DMS79 treated with DMSO at 0.1 percent for 48 hours (cell line): ENCODE measurements at regions not wholly inside any gene's neighbourhood (a gene's known extent, or its start where the extent isn't known, plus 50 kb on each side); places are given as distances from the start of the nearest gene placed in this dataset.

Experiments used
- DNase-seq: peaks from one replicate; lab custom pipeline; 2025; lab: John Stamatoyannopoulos, UW

DNA sequence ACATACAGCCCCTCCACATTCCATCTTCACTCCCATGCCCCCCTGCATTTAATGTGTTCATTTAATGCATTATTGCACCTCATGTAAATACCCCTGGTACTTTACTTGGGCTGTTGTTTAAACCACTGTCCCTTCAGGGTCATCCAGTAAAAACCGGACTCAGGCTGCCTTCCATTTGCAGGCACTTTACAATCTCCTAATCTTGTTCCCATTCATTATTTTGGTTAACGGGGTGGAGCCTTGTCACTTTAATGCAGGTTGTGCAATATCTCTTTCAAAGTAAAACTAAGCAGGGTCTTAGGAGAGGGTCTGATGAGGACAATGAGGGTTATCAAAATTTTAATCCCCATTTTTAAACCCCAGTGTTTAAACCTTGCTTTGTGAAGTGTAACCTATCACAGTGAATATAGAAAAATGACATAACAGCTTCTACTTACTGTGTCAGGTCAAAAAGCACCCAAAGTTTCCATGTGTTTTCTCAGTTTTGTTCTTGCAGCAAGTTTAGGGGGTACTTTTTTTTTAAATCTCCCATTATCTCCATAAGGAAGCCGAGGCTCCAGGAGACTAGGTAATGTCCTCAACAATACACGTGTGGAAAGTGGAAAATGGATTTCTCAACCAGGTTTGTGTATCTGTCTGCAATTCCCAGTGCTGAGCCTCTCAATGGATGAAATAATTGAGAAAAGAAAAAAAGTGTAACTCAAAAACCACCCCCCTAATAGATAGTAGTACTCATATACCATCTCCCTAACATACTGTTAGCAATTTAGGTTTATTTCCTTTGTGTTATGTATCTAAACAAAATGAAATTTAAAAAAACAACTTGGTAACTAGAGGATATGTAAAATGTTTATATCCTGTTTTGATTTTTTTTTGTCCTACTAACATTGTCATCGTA is 54.2 kb upstream of the SPRY4 start:
- DNase-seq, result no peak

DNA sequence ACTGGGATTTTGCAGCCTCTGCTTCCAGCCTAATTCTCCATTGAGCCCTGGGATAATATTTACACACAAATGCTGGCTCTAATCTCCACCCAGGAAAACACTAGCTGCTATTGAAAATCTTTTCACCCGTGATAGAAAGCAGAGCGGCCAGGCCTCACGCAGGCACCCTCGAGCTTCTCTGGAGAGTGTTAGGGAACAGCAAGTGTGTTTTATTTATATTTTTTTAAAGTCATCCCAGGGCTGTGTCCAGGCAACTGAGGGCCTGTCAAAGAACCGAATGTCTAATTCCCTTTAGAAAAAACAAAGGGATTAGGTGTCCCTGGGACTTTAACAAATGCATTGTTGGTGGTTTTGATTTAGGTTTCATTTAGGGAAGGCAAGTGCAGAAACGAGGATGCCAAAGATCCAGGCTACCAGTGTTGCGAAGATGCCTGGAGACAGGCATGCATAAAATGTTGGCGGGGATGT is 51.2 kb upstream of the SPRY4 start:
- no peak for DNase-seq
